ENCODE measurements at regions not wholly inside any gene's neighbourhood (a gene's known extent, or its start where the extent isn't known, plus 50 kb on each side); places are given as distances from the start of the nearest gene placed in this dataset.
"Not testable (repeated sequence)": the region's sequence is repeated elsewhere in the genome, so short reads cannot be mapped to it uniquely, and the experiment has no call there.

DNA sequence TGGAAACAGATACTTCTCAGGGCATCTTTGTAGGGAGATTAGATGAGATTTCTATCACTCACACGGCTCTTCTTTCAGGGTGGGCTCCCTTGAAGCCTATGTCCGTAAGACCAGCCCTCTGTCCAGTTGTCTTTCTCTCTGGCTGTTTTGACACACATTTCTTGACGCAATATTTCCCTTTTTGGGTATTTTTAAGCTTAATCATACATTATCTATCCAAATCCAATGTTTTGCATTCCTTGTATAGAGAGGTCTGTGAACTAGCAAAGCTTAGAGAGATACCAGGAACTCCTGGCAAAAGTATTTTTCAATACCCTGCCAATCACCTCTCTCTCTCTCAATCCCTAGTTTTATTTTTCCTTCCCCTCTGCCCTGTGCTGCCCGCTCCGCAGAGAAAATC is 79.3 kb downstream of the EOMES start:
- no peak overlapping the region for H3K4me3 ChIP-seq (ENCODE audit: control insufficient read depth, low read depth, low read length)
- TF ChIP-seq, protein P1, sequence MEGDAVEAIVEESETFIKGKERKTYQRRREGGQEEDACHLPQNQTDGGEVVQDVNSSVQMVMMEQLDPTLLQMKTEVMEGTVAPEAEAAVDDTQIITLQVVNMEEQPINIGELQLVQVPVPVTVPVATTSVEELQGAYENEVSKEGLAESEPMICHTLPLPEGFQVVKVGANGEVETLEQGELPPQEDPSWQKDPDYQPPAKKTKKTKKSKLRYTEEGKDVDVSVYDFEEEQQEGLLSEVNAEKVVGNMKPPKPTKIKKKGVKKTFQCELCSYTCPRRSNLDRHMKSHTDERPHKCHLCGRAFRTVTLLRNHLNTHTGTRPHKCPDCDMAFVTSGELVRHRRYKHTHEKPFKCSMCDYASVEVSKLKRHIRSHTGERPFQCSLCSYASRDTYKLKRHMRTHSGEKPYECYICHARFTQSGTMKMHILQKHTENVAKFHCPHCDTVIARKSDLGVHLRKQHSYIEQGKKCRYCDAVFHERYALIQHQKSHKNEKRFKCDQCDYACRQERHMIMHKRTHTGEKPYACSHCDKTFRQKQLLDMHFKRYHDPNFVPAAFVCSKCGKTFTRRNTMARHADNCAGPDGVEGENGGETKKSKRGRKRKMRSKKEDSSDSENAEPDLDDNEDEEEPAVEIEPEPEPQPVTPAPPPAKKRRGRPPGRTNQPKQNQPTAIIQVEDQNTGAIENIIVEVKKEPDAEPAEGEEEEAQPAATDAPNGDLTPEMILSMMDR (conservative IDR thresholded peaks at IDR 0.05; ENCODE audit: control insufficient read depth, insufficient read depth, low read depth, low read length): no peak
- no peak for DNase-seq (ENCODE audit: low read depth)

DNA sequence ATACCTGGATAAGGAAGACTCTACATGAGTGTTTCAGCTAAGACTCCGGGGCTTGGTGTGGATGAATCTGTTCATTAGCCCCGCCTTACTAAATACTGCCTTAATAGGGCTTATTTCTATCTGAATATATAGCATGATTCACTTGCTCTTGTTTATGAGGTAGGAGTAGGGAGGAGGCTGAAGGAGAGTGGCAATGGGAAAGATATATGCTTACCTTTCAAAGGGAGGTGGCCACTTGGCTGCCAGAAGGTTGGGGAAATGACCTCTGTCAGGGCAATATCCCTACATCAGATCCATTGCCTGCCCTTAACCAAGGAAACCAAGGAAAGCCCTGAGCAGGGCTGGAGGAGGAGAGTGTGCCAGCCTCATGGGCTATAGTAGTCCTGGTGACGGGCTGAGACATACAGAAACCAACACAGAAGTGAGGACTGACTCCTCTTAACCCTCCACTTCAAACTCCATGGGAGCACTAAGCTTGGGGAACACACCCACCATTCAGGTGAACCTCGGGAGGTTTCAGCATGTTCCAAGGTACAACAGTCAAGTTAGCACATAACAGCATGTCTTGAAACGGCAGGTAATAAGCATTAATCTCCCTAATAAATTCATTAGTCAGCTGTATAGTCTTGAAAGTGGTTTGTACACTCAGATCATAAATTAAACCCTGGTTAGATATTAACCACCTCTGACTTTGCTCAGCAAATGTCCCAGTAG is 80.1 kb downstream of the EOMES start:
- H3K4me3 ChIP-seq (ENCODE audit: control insufficient read depth, low read depth, low read length): no peak overlapping the region
- TF ChIP-seq, protein P1 (conservative IDR thresholded peaks at IDR 0.05; ENCODE audit: control insufficient read depth, insufficient read depth, low read depth, low read length): no peak
- no peak for DNase-seq (ENCODE audit: low read depth)

DNA sequence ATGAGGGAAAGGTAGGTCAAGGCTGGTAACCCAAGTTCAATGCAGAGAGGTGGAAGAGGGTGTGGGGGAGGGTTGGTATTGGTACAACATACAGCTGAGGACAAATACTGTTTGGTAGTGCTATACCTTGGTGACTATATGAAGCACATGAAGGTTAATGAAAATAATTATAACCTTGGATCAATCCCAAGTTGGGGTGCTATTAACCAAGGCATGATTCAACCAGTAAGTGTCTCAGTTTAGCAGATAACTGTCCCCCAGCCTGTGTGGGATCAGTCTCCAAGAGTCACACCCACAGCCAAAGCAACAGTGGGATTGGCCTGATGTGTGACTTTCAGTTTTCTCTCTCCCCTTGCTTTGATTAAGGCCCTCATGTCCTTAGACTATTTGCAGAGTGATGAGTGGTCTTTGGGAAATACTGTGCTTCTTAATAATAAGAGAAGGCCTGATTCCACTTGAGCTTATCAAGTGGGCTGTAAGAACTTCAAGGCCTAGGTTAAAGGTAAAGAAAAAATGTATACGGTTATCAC is 80.8 kb downstream of the EOMES start:
- no peak overlapping the region for H3K4me3 ChIP-seq (ENCODE audit: control insufficient read depth, low read depth, low read length)

DNA sequence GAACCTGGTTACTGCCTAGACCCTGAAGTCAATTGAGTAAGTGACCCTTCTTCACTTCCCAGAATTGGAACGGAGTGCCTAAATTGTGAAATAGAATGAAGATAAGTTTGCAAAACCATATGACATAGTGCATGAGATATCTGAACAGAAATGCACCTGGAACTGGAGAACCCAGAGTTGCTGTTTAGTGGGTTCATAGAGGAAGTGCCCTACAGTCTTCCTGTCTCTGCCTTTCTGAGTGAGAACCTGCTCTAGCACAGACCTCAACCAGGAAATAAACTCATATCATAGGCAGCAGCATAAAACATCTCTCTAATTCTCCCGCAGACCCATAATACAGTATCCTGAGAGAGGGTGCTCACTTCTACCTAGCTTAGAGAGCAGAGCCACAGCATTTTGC is 82.9 kb downstream of the EOMES start:
- TF ChIP-seq, protein P1 (conservative IDR thresholded peaks at IDR 0.05; ENCODE audit: control insufficient read depth, insufficient read depth, low read depth, low read length): no peak
- H3K4me3 ChIP-seq (ENCODE audit: control insufficient read depth, low read depth, low read length): no peak overlapping the region
- no peak for DNase-seq (ENCODE audit: low read depth)

More for the DNA sequence above, 80.8 kb downstream of the EOMES start:
- DNase-seq (ENCODE audit: low read depth): no peak
- TF ChIP-seq, protein P1 (conservative IDR thresholded peaks at IDR 0.05; ENCODE audit: control insufficient read depth, insufficient read depth, low read depth, low read length): no peak

DNA sequence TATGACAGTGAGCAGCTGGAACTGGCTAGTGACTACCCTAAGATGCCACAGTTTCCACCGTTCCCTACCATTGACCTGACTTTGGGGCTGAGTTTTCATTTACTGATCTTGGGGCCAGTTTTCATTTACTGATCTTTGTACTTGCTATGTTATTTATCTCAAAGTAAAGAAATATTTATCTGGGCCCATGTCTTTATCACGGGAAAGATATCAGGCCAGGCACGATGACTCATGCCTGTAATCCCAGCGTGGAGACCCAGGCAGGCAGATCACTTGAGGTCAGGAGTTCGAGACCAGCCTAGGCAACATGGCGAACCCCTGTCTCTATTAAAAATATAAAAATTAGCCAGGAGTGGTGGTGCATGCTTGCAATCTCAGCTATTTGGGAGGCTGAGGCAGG is 83.5 kb downstream of the EOMES start:
- DNase-seq (ENCODE audit: low read depth): no peak
- H3K4me3 ChIP-seq (ENCODE audit: control insufficient read depth, low read depth, low read length): no peak overlapping the region
- TF ChIP-seq, protein P1 (conservative IDR thresholded peaks at IDR 0.05; ENCODE audit: control insufficient read depth, insufficient read depth, low read depth, low read length): no peak

DNA sequence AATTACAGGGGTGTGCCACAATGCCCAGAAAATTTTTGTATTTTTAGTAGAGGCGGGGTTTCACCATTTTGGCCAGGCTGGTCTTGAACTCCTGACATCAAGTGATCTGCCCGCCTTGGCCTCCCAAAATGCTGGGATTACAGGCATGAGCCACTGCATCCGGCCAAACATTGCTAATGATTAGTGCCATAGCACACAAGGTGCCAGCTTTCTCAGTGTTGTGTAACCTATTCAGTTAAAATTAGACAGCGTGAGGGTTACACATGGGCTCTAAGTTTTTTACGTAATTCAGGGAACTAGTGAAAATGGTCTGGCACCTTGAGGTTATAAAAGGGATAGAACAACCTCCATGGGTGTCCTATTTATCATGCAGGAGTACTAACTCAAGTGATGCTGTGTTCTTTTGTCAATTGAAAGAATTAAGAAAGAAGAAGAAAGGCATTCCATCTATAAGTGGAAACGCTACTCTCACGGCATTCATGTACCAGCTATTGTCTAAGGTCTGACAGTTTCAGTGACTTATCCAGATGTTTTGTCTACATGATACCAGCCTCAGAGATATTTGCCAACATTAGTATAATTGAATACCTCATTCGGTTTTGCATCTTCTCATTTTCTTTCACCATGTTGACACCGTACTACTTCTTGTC is 84.7 kb downstream of the EOMES start:
- DNase-seq (ENCODE audit: low read depth): no peak
- no peak overlapping the region for H3K4me3 ChIP-seq (ENCODE audit: control insufficient read depth, low read depth, low read length)
- TF ChIP-seq, protein P1 (conservative IDR thresholded peaks at IDR 0.05; ENCODE audit: control insufficient read depth, insufficient read depth, low read depth, low read length): no peak

DNA sequence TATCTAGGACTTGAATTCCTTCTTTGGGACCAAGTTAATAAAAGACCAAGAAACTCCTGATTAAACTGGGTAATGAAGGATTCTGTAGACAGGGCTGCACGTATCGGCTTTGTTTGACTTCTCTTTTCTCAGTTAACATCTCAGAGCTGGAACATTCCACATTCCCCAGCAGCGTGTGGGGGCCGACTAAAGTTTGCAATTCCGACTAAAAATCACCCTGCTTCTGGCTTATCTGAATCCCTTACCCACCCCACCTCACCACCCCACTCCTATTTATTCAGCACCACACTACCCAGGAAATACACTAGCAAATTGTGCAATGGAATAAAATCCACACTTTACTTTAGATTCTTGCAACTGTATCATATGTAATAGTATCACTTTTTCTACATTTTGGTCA is 87.1 kb downstream of the EOMES start:
- not testable (repeated sequence) for H3K4me3 ChIP-seq (ENCODE audit: control insufficient read depth, low read depth, low read length); DNase-seq (ENCODE audit: low read depth)
